CD4-positive, alpha-beta T cell (primary cell): ENCODE measurements at regions not wholly inside any gene's neighbourhood (a gene's known extent, or its start where the extent isn't known, plus 50 kb on each side); places are given as distances from the start of the nearest gene placed in this dataset.
"Not testable (repeated sequence)": the region's sequence is repeated elsewhere in the genome, so short reads cannot be mapped to it uniquely, and the experiment has no call there.

Experiments
- ATAC-seq: fragments of 200-7000 bp; cut with Tn5 transposase; one replicate; pipeline ENCODE4 v1.10.0; 2022; ENCODE audit warnings: mild to moderate bottlenecking; ENCODE audit not compliant: poor library complexity
- CTCF ChIA-PET: fragments of 350-600 bp; sonication (Branson Sonifier 250); formaldehyde crosslinking; loops from one replicate; lab custom pipeline; 2021; ENCODE audit warnings: antibody characterized with exemption, inconsistent platforms; lab: Charles Lee
- POLR2A ChIA-PET: fragments of 350-600 bp; sonication (Branson Sonifier 250); formaldehyde crosslinking; loops from one replicate; lab custom pipeline; 2021; ENCODE audit warnings: antibody characterized with exemption, inconsistent platforms; lab: Charles Lee
- DNase-seq, 14 experiments: peaks; one replicate each; pipeline ENCODE4 v3.0.0-alpha.2; 2013 to 2020; ENCODE audit warnings: mixed read lengths in 2 of 14
- H3K27ac ChIP-seq, 2 donors: one replicate each; pipeline versions ENCODE4 v1.5.1 to v1.7.0; 2013; ENCODE audit warnings: low read length in 2 of 2, low read depth in 1 of 2, mild to moderate bottlenecking in 1 of 2
- H3K27me3 ChIP-seq, 2 experiments: 1 replicate in 1 of 2; 2 replicates in 1 of 2; pipeline versions ENCODE4 v1.6.1 to v1.7.0; 2013; ENCODE audit warnings: low read length in 2 of 2, control low read depth in 1 of 2, mild to moderate bottlenecking in 1 of 2, moderate library complexity in 1 of 2; ENCODE audit not compliant: insufficient read depth in 2 of 2, control insufficient read depth in 1 of 2
- H3K36me3 ChIP-seq: one replicate; pipeline ENCODE4 v1.6.1; 2013; ENCODE audit warnings: low read length, control low read depth; ENCODE audit not compliant: insufficient read depth
- H3K4me1 ChIP-seq: one replicate; pipeline ENCODE4 v1.6.1; 2013; ENCODE audit warnings: low read length, control low read depth; ENCODE audit not compliant: insufficient read depth
- H3K4me3 ChIP-seq: one replicate; pipeline ENCODE4 v1.5.1; 2013; ENCODE audit warnings: mild to moderate bottlenecking, low read length, moderate library complexity
- H3K9me3 ChIP-seq, 2 experiments: 1 replicate in 1 of 2; 2 replicates in 1 of 2; pipeline versions ENCODE4 v1.6.1 to v1.7.0; 2013; ENCODE audit warnings: low read length in 2 of 2, mild to moderate bottlenecking in 2 of 2, control low read depth in 1 of 2, moderate library complexity in 1 of 2; ENCODE audit not compliant: control insufficient read depth in 1 of 2, insufficient read depth in 1 of 2
- H3K27ac Mint-ChIP-seq: one replicate; pipeline ENCODE4 v1.8.0; 2020; ENCODE audit warnings: mixed read lengths
- H3K27me3 Mint-ChIP-seq: one replicate; pipeline ENCODE4 v1.8.0; 2021; ENCODE audit warnings: mixed read lengths
- H3K36me3 Mint-ChIP-seq: one replicate; pipeline ENCODE4 v1.8.0; 2021; ENCODE audit warnings: low read depth, mixed read lengths
- H3K4me1 Mint-ChIP-seq: one replicate; pipeline ENCODE4 v1.8.0; 2021; ENCODE audit warnings: low read depth, mixed read lengths
- H3K4me3 Mint-ChIP-seq: one replicate; pipeline ENCODE4 v1.8.0; 2020; ENCODE audit warnings: mild to moderate bottlenecking, mixed read lengths
- H3K9me3 Mint-ChIP-seq: one replicate; pipeline ENCODE4 v1.8.0; 2020; ENCODE audit warnings: mixed read lengths
- intact Hi-C, 2 experiments: fragments of 100-400 bp; cut with DNase I in 1 of 2; cut with micrococcal nuclease in 1 of 2; formaldehyde crosslinking; loops; one replicate each; pipeline versions ENCODE4 v1.15.1 to v1.9.0; 2023 to 2025; cut with DNase I, micrococcal nuclease
- TF ChIP-seq, protein P1 (sequence below): fragments of 200-600 bp; IDR thresholded peaks from one replicate; pipeline ENCODE4 v1.8.0; 2022; ENCODE audit warnings: antibody characterized with exemption, mild to moderate bottlenecking

DNA sequence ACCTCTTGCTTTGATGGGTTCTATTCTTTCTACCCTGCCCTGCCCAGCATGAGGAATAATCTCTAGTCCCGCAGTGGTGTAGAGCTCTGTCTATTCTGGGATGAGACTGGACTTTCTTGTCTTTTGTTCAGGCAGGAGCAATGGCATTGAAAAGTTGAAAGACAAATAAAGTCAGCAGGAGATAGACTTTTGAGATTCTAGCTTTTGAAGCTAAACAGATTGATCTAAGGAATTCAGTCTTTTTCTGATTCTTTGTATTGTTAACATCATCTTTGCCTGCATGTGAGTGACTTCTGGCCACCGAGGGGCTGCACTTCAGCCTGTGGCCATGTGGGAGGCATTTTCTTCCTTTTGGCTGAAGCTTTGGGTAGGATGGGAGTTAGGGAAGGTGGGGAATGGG, 132.4 kb downstream of the MRPL57 start:
- Mint-ChIP-seq H3K4me3 (no peak overlapping the region), H3K27me3 (no peaks in the 10 kb centered on the region), H3K36me3 (peaks cover 5% of the 10 kb centered on the region), H3K4me1 (no peaks in the 10 kb centered on the region), H3K27ac (no peak overlapping the region), H3K9me3 (no peaks in the 10 kb centered on the region)
- POLR2A ChIA-PET = no interaction called here
- no peak for DNase-seq
- TF ChIP-seq, protein P1, sequence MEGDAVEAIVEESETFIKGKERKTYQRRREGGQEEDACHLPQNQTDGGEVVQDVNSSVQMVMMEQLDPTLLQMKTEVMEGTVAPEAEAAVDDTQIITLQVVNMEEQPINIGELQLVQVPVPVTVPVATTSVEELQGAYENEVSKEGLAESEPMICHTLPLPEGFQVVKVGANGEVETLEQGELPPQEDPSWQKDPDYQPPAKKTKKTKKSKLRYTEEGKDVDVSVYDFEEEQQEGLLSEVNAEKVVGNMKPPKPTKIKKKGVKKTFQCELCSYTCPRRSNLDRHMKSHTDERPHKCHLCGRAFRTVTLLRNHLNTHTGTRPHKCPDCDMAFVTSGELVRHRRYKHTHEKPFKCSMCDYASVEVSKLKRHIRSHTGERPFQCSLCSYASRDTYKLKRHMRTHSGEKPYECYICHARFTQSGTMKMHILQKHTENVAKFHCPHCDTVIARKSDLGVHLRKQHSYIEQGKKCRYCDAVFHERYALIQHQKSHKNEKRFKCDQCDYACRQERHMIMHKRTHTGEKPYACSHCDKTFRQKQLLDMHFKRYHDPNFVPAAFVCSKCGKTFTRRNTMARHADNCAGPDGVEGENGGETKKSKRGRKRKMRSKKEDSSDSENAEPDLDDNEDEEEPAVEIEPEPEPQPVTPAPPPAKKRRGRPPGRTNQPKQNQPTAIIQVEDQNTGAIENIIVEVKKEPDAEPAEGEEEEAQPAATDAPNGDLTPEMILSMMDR = no peak
- H3K9me3 ChIP-seq = no peaks in the 10 kb centered on the region
- intact Hi-C loops = no loop called here
- no peaks in the 10 kb centered on the region for H3K27me3 ChIP-seq
- no peaks in the 10 kb centered on the region for H3K4me1 ChIP-seq
- H3K4me3 ChIP-seq = no peak overlapping the region
- no peak for ATAC-seq
- CTCF ChIA-PET = no interaction called here
- H3K36me3 ChIP-seq = peaks cover 3% of the 10 kb centered on the region
- H3K27ac ChIP-seq = no peak overlapping the region

DNA sequence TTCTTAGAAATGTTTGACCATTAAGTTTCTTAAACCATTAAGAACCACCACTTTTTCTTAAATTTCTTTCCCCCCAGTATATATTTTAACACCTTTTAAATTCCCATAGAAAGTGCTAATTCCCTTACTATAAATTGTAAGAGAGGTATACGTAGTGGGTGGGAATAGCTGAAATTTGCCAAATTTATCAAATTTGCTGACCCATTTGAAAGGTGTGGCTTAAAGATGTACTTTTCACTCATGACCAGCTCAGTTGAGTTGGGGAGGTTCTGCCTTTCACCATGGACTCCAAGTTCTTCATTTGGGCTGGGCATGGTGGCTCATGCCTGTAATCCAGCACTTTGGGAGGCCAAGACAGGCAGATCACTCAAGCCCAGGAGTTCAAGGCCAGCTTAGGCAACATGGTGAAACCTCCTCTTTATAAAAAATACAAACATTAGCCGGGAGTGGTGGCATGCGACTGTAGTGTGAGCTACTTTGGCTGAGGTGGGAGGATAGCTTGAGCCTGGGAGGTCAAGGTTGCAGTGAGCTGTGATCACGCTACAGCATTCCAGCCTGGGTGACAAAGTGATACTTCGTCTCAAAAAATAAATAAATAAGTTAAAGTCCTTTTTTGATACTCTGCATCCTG, 133.2 kb downstream of the MRPL57 start:
- H3K9me3 Mint-ChIP-seq = no peaks in the 10 kb centered on the region
- no peaks in the 10 kb centered on the region for H3K36me3 Mint-ChIP-seq
- ChIA-PET POLR2A (no interaction called here), CTCF (no interaction called here)
- no peaks in the 10 kb centered on the region for H3K4me1 Mint-ChIP-seq
- no peak overlapping the region for H3K4me3 ChIP-seq
- no peaks in the 10 kb centered on the region for H3K9me3 ChIP-seq
- no peak overlapping the region for H3K27ac ChIP-seq
- no peak for ATAC-seq
- no peak for DNase-seq
- no peak overlapping the region for H3K4me3 Mint-ChIP-seq
- no peaks in the 10 kb centered on the region for H3K27me3 Mint-ChIP-seq
- intact Hi-C loops = loop anchor here in 1 of 2 experiments (5.0 kb wide), 1 partner anchor 43 kb away; no protein-coding TSS in a partner anchor
- no peaks in the 10 kb centered on the region for H3K4me1 ChIP-seq
- no peak overlapping the region for H3K27ac Mint-ChIP-seq
- H3K36me3 ChIP-seq = peaks cover 1% of the 10 kb centered on the region
- TF ChIP-seq, protein P1 = no peak
- H3K27me3 ChIP-seq = no peaks in the 10 kb centered on the region

DNA sequence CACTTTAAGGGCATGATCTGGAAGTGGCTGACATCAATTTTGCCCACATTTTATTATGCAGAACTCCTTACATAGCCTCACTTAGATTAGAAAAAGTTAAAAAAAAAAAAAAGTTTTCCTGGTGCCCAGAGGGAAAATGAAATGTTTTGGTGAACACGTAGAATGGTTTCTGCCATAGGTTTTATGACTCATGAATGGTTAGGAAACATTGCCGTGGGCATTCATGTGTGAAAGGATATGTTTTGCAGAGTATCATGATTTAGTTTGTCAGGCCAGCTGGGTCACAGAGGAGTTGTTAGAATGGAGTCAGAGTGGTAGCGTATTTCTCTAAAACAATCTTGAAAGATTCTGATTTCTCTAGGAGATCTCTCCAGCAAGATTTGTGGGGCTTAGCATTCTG, 133.8 kb downstream of the MRPL57 start:
- H3K36me3 ChIP-seq = no peaks in the 10 kb centered on the region
- no peak overlapping the region for H3K4me3 ChIP-seq
- H3K4me1 Mint-ChIP-seq = no peaks in the 10 kb centered on the region
- POLR2A ChIA-PET = no interaction called here
- H3K36me3 Mint-ChIP-seq = no peaks in the 10 kb centered on the region
- H3K9me3 Mint-ChIP-seq = no peaks in the 10 kb centered on the region
- ATAC-seq = no peak
- H3K27ac Mint-ChIP-seq = no peak overlapping the region
- H3K27ac ChIP-seq = no peak overlapping the region
- H3K4me3 Mint-ChIP-seq = no peak overlapping the region
- CTCF ChIA-PET = no interaction called here
- intact Hi-C loops = loop anchor here in 1 of 2 experiments (5.0 kb wide), 1 partner anchor 42 kb away; no protein-coding TSS in a partner anchor
- H3K27me3 ChIP-seq = no peaks in the 10 kb centered on the region
- H3K9me3 ChIP-seq = no peaks in the 10 kb centered on the region
- H3K4me1 ChIP-seq = no peaks in the 10 kb centered on the region
- TF ChIP-seq, protein P1 = no peak
- DNase-seq = no peak
- H3K27me3 Mint-ChIP-seq = no peaks in the 10 kb centered on the region

DNA sequence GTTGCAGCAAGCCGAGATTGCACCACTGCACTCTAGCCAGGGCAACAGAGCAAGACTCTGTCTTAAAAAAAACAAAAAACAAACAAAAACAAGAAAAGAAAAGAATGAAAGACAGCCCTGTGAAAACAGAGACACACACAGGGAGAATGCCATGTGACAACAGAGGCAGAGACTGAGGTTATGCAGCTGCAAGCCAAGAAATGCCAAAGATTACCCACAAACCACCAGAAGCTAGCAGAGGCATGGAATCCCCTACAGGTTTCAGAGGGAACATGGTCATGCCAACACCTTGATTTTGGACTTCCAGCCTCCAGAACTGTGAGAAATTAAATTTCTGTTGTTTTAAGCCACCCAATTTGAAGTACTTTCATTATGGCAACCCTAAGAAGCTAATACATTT, 138.5 kb downstream of the MRPL57 start:
- CTCF ChIA-PET, H3K27me3 ChIP-seq, H3K27me3 Mint-ChIP-seq, H3K4me1 ChIP-seq, H3K36me3 ChIP-seq, H3K27ac ChIP-seq, H3K9me3 ChIP-seq, H3K9me3 Mint-ChIP-seq, DNase-seq, H3K36me3 Mint-ChIP-seq, H3K4me1 Mint-ChIP-seq, H3K4me3 ChIP-seq, H3K27ac Mint-ChIP-seq, ATAC-seq, POLR2A ChIA-PET, H3K4me3 Mint-ChIP-seq: not testable (repeated sequence)
- intact Hi-C loops = loop anchor here in 1 of 2 experiments (5.0 kb wide), 1 partner anchor 37 kb away; no protein-coding TSS in a partner anchor
